ENCODE measurements at regions not wholly inside any gene's neighbourhood (a gene's known extent, or its start where the extent isn't known, plus 50 kb on each side); places are given as distances from the start of the nearest gene placed in this dataset.

DNA sequence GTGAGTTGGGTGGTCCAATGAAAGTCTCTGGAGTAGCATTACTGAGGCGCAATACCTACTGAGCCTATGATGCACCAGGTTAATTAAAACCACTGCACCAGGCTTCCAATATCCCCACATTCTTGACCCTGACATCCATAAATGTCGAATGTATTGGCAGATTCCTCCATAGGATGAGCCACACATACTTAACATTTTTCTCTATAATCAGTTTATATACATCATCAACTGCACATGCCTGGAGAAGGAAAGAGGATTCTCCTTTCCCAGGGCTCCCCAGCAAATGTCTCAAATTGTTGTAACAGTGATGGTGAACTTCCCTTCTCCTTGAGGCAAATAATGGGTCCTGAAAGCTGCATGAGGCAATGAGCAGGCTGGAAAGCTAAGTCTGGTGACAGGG is 82.3 kb upstream of the LPP start:
- Histone ChIP-seq H2BK5ac (ENCODE audit: low read depth, low read length, poor library complexity) (no peak overlapping the region), H3K4me1 (ENCODE audit: control insufficient read depth in 1 of 2, insufficient read depth in 2 of 2, low read length in 2 of 2) (peaks cover 0 to 2% of the 10 kb centered on the region in 2 experiments), H2BK12ac (ENCODE audit: low read length) (no peak overlapping the region), H3K14ac (ENCODE audit: low read length) (no peak overlapping the region), H3K4me2 (ENCODE audit: low read length) (no peak overlapping the region), H4K12ac (ENCODE audit: low read depth, low read length) (no peak overlapping the region), H3K4ac (ENCODE audit: low read depth, low read length) (no peak overlapping the region), H2BK120ac (ENCODE audit: insufficient read depth, low read length, poor library complexity) (no peak overlapping the region), H4K91ac (ENCODE audit: low read depth, low read length) (no peak overlapping the region), H3K23ac (ENCODE audit: low read length) (no peak overlapping the region), H3K79me1 (ENCODE audit: low read length) (no peaks in the 10 kb centered on the region), H3K4me3 (ENCODE audit: low read depth, low read length) (no peak overlapping the region), H3K18ac (ENCODE audit: low read length) (no peak overlapping the region), H3K36me3 (ENCODE audit: control insufficient read depth in 1 of 2, insufficient read depth in 2 of 2, low read length in 2 of 2) (no peaks in the 10 kb centered on the region), H3K27me3 (ENCODE audit: insufficient read depth, low read length) (no peaks in the 10 kb centered on the region), H2AK5ac (ENCODE audit: low read length) (no peak overlapping the region), H3K27ac (ENCODE audit: low read depth, low read length) (no peak overlapping the region), H3K79me2 (ENCODE audit: control insufficient read depth, insufficient read depth, low read length, poor library complexity) (no peaks in the 10 kb centered on the region), H3K9ac (ENCODE audit: low read length) (no peak overlapping the region), H2AFZ (ENCODE audit: insufficient read depth, low read length, poor library complexity) (no peak overlapping the region), H4K8ac (ENCODE audit: low read depth, low read length) (no peak overlapping the region), H3K9me3 (ENCODE audit: insufficient read depth, low read depth, low read length) (no peaks in the 10 kb centered on the region)
- no CpG with 5 or more reads among the region's 2 CpGs for WGBS (ENCODE audit: extremely low coverage, insufficient coverage, insufficient read length)
- no peak for DNase-seq

DNA sequence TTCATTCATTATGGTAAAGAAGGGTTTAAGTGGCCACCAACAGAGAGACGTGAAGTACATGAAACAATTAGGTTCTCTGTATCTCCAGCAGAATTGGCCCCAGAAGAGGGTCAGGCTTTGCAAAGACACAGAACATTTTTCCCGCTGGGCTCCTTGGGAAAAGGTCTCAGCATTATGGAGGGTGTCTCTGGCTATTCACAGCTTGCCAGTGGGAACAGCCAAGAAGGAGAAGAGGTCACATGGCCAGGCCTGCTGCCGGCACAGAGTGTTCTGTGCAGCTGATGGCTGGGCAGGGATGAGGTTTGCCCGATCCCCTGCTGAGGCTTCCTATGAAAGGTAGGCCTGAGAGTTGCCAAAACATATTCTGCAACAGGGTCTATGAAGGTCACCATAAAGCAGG is 77.8 kb upstream of the LPP start:
- no peaks in the 10 kb centered on the region for H3K79me1 ChIP-seq (ENCODE audit: low read length)
- H4K12ac ChIP-seq (ENCODE audit: low read depth, low read length) = no peak overlapping the region
- H2AK5ac ChIP-seq (ENCODE audit: low read length) = no peak overlapping the region
- H3K27ac ChIP-seq (ENCODE audit: low read depth, low read length) = no peak overlapping the region
- peaks cover 0 to 3% of the 10 kb centered on the region in 2 experiments for H3K4me1 ChIP-seq (ENCODE audit: control insufficient read depth in 1 of 2, insufficient read depth in 2 of 2, low read length in 2 of 2)
- no peaks in the 10 kb centered on the region for H3K36me3 ChIP-seq (ENCODE audit: control insufficient read depth in 1 of 2, insufficient read depth in 2 of 2, low read length in 2 of 2)
- no peaks in the 10 kb centered on the region for H3K27me3 ChIP-seq (ENCODE audit: insufficient read depth, low read length)
- H3K9me3 ChIP-seq (ENCODE audit: insufficient read depth, low read depth, low read length) = no peaks in the 10 kb centered on the region
- no peak overlapping the region for H4K8ac ChIP-seq (ENCODE audit: low read depth, low read length)
- H3K14ac ChIP-seq (ENCODE audit: low read length) = no peak overlapping the region
- no peak overlapping the region for H3K9ac ChIP-seq (ENCODE audit: low read length)
- H3K79me2 ChIP-seq (ENCODE audit: control insufficient read depth, insufficient read depth, low read length, poor library complexity) = peaks cover 2% of the 10 kb centered on the region
- no peak overlapping the region for H3K4me3 ChIP-seq (ENCODE audit: low read depth, low read length)
- H3K4ac ChIP-seq (ENCODE audit: low read depth, low read length) = no peak overlapping the region
- no peak overlapping the region for H4K91ac ChIP-seq (ENCODE audit: low read depth, low read length)
- H3K23ac ChIP-seq (ENCODE audit: low read length) = no peak overlapping the region
- no peak overlapping the region for H2BK120ac ChIP-seq (ENCODE audit: insufficient read depth, low read length, poor library complexity)
- H3K4me2 ChIP-seq (ENCODE audit: low read length) = no peak overlapping the region
- H2BK5ac ChIP-seq (ENCODE audit: low read depth, low read length, poor library complexity) = no peak overlapping the region
- WGBS (ENCODE audit: extremely low coverage, insufficient coverage, insufficient read length) = no CpG with 5 or more reads among the region's 4 CpGs
- H2BK12ac ChIP-seq (ENCODE audit: low read length) = no peak overlapping the region
- no peak overlapping the region for H2AFZ ChIP-seq (ENCODE audit: insufficient read depth, low read length, poor library complexity)
- no peak overlapping the region for H3K18ac ChIP-seq (ENCODE audit: low read length)
- DNase-seq = no peak

DNA sequence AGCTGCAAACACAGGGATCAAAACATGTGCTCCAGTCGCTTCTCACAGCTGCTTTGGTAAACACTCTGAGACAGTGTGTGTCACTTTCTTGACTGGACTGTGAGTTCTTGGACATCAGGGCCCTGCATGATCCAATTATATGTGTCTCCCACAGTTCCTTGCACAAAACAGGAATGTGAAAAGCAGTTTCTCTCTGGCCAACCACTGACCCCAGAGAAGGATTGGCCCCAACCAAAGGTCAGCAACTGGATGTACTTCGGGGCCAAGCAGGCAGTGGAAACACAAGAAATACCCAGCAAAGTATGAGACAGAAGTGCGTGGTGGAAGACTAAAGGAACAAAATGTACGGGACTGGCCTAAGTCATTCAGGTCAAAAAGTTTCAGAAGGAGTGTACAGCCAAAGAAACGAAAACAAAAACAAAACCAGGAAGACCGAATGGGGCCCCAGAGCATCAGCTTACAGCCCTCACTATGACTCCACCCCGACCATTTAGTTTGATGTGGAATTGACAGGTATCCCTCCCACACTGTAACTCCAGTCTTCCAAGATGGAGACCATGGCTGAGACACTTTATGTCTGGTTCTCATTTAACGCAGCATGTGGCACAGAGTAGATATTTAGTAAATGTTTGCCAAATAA is 76.7 kb upstream of the LPP start:
- no peak overlapping the region for H3K4me3 ChIP-seq (ENCODE audit: low read depth, low read length)
- H4K8ac ChIP-seq (ENCODE audit: low read depth, low read length) = no peak overlapping the region
- no peak overlapping the region for H2BK5ac ChIP-seq (ENCODE audit: low read depth, low read length, poor library complexity)
- H3K36me3 ChIP-seq (ENCODE audit: control insufficient read depth in 1 of 2, insufficient read depth in 2 of 2, low read length in 2 of 2) = no peaks in the 10 kb centered on the region
- no peaks in the 10 kb centered on the region for H3K79me1 ChIP-seq (ENCODE audit: low read length)
- H4K91ac ChIP-seq (ENCODE audit: low read depth, low read length) = no peak overlapping the region
- H3K9ac ChIP-seq (ENCODE audit: low read length) = no peak overlapping the region
- H3K4ac ChIP-seq (ENCODE audit: low read depth, low read length) = no peak overlapping the region
- H3K4me2 ChIP-seq (ENCODE audit: low read length) = no peak overlapping the region
- H2AFZ ChIP-seq (ENCODE audit: insufficient read depth, low read length, poor library complexity) = no peak overlapping the region
- H3K9me3 ChIP-seq (ENCODE audit: insufficient read depth, low read depth, low read length) = no peaks in the 10 kb centered on the region
- no peak overlapping the region for H3K27ac ChIP-seq (ENCODE audit: low read depth, low read length)
- H4K12ac ChIP-seq (ENCODE audit: low read depth, low read length) = no peak overlapping the region
- H3K79me2 ChIP-seq (ENCODE audit: control insufficient read depth, insufficient read depth, low read length, poor library complexity) = peaks cover 2% of the 10 kb centered on the region
- WGBS (ENCODE audit: extremely low coverage, insufficient coverage, insufficient read length) = no CpG with 5 or more reads among the region's 8 CpGs
- no peak overlapping the region for H2AK5ac ChIP-seq (ENCODE audit: low read length)
- peaks cover 0 to 5% of the 10 kb centered on the region in 2 experiments for H3K4me1 ChIP-seq (ENCODE audit: control insufficient read depth in 1 of 2, insufficient read depth in 2 of 2, low read length in 2 of 2)
- H2BK120ac ChIP-seq (ENCODE audit: insufficient read depth, low read length, poor library complexity) = no peak overlapping the region
- H3K18ac ChIP-seq (ENCODE audit: low read length) = no peak overlapping the region
- no peak overlapping the region for H3K14ac ChIP-seq (ENCODE audit: low read length)
- DNase-seq = no peak
- H3K23ac ChIP-seq (ENCODE audit: low read length) = no peak overlapping the region
- no peaks in the 10 kb centered on the region for H3K27me3 ChIP-seq (ENCODE audit: insufficient read depth, low read length)
- peak overlapping the region; percentile 9 for H2BK12ac ChIP-seq (ENCODE audit: low read length)

GRCh38 chr3:188080091-188080490 is 73.9 kb upstream of the LPP start:
- Histone ChIP-seq H2AFZ (ENCODE audit: insufficient read depth, low read length, poor library complexity) (no peak overlapping the region), H3K27ac (ENCODE audit: low read depth, low read length) (no peak overlapping the region), H3K23ac (ENCODE audit: low read length) (no peak overlapping the region), H2BK5ac (ENCODE audit: low read depth, low read length, poor library complexity) (no peak overlapping the region), H3K4me2 (ENCODE audit: low read length) (no peak overlapping the region), H3K9me3 (ENCODE audit: insufficient read depth, low read depth, low read length) (peaks cover 2% of the 10 kb centered on the region), H3K79me2 (ENCODE audit: control insufficient read depth, insufficient read depth, low read length, poor library complexity) (peaks cover 2% of the 10 kb centered on the region), H3K9ac (ENCODE audit: low read length) (no peak overlapping the region), H3K27me3 (ENCODE audit: insufficient read depth, low read length) (no peaks in the 10 kb centered on the region), H4K91ac (ENCODE audit: low read depth, low read length) (no peak overlapping the region), H2BK120ac (ENCODE audit: insufficient read depth, low read length, poor library complexity) (no peak overlapping the region), H3K4ac (ENCODE audit: low read depth, low read length) (no peak overlapping the region), H3K4me1 (ENCODE audit: control insufficient read depth in 1 of 2, insufficient read depth in 2 of 2, low read length in 2 of 2) (peaks cover 0 to 7% of the 10 kb centered on the region in 2 experiments), H3K79me1 (ENCODE audit: low read length) (no peaks in the 10 kb centered on the region), H4K8ac (ENCODE audit: low read depth, low read length) (no peak overlapping the region), H3K18ac (ENCODE audit: low read length) (no peak overlapping the region), H3K4me3 (ENCODE audit: low read depth, low read length) (no peak overlapping the region), H4K12ac (ENCODE audit: low read depth, low read length) (no peak overlapping the region), H2AK5ac (ENCODE audit: low read length) (no peak overlapping the region), H3K14ac (ENCODE audit: low read length) (no peak overlapping the region), H2BK12ac (ENCODE audit: low read length) (no peak overlapping the region), H3K36me3 (ENCODE audit: control insufficient read depth in 1 of 2, insufficient read depth in 2 of 2, low read length in 2 of 2) (no peaks in the 10 kb centered on the region)
- DNase-seq = no peak
- WGBS (ENCODE audit: extremely low coverage, insufficient coverage, insufficient read length) = no CpG with 5 or more reads among the region's 2 CpGs
